ENCODE measurements at regions not wholly inside any gene's neighbourhood (a gene's known extent, or its start where the extent isn't known, plus 50 kb on each side); places are given as distances from the start of the nearest gene placed in this dataset.

DNA sequence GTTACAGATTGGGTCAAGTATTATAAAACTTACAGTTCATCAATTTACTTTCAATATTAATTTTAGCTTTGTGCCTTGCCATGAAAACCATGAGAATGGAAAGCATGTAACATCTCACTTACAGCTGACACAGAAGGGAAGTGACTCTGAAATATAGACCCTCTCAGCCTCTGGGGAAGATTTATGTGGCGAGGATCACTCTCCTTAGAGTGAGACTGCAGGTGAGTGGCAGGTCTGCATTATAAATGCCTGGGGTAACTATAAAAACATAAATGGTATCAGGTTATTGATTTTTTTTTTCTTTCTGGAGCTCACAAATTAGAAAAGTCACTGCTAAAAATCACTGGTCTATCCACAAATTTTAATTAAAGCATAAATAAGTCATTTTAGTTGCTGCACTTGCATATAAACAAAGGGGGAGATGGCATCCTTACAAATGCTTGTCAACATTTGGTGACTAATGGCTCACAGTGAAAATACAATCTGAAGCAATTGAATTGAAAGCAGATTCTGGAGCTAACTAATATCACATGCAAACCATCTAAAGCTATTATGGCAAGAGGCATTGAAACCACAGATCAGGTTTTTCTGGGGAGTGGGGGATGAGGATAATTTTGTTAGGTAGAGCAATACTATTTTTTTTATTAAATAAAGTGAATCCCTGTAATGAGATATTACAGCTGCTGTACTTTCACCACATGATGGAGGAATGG, 200.9 kb downstream of the TM2D1 start:
- DNase-seq (ENCODE audit: low read depth), result no peak

DNA sequence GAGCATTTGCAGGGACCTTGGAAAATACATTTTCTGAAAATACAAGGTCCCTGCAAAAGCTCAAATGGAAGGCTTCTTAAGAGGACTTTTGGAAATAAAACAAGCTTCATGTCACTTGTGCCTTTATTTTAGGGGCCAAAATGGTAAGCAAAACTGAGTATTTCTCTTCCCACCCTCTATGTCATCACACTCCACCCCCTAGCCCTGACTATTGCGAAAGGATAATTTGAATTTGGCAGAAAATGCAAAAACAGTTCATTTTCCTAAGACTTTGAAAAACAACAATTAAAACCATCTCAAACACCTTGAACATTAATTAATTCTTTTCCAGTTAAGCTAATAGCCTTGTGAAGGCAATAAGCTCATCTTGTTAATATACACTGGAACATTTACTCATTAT, 201.7 kb downstream of the TM2D1 start:
- DNase-seq (ENCODE audit: low read depth), result no peak

DNA sequence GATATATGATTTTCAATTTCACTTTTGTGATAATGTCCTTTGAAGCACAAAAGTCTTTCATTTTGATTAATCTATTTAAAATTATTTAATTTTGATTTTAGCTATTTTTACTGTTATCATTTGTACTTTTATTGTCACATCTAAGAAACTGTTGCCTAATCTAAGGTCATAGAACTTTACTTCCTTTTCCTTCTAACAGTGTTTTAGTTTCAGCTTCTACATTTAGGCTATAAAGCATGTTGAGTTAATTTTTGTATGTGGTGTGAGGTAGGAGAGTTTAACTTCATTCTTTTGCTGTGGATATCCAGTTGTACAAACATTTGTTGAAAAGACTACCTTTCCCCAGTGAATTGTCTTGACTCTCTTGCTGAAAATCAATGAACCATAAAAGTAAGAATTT, 204.5 kb downstream of the TM2D1 start:
- DNase-seq (ENCODE audit: low read depth), result no peak

DNA sequence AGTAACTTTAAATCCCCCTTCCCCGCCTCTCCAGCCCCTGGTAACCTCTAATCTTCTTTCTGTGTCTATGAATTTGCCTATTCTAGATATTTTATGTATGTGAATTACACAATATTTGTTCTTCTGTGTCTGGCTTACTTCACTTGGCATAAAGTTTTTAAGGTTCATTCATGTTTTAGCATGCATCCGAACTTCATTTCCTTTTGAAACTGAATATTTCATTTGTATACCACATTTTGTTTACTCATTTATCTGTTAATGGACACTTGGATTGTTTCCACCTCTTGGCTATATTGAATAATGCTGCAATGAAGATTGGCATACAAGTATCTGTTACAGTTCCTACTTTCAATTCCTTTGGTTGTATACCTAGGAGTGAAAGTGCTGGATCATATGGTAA, 205.3 kb downstream of the TM2D1 start:
- no peak for DNase-seq (ENCODE audit: low read depth)

DNA sequence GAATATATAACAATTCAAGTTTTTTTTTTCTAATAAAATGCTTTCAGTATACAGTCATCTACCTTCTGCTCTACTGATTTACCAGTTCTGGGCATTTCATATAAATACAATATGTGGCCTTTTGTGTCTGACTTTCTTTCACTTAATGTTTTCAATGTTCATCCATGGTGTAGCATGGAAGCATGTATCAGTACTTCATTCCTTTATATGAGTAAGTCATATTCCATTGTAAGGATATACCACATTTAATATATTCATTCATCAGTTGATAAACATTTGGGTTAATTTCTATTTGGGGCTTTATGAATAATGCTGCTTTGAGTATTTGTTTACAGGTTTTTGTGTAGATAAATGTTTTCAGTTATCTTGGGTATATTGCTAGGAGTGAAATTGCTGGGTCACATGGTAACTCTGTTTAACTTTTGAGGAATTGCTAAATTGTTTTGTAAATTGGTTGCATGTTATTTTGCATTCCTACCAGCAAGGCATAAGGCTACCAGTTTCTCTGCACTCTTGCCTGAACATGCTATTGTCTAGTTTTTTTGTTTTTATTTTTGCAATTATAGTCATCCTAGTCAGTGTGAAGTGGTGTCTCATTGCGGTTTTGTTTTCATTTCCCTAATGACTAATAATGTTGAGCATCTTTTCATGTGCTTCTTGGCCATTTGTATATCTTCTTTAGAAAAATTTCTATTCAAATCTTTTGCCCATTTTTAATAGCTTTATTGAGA, 206.1 kb downstream of the TM2D1 start:
- DNase-seq (ENCODE audit: low read depth), result no peak

DNA sequence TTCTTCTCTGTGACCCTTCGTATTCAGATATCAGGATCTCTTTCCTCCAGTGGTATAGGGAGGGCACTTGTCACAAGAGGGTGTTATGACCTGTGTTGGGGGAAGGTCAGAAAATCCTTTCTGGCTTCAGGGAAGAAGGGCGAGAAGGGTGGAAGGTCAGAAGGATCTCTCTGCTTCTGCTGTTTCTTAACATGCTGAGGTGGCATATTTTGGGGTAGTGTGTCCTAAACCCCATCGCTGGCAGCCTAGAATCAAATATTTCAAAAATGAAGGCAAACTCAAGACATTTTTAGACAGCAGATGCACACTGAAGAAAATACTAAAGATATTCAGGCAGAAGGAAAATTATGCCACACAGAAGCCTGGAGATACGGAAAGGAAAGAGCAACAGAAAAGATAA, 207.6 kb downstream of the TM2D1 start:
- DNase-seq (ENCODE audit: low read depth), result no peak

DNA sequence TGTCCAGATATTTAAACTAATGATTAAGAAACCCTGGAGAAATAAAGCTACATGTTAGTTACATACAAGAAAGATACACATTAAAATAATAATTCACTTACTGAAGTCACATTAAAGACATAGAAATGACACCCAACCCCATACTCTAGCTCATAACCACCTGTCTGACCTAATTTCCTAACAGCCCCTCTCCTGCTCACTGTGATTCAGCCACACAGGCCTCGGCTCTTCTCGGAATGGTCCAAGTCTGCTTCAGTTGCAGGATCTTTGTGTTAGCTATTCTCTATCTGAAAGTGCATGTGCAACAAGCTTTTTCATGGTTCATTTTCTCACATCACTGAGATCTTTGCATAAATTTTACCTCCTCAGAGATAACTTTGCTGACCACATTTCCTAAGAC, 209.8 kb downstream of the TM2D1 start:
- DNase-seq (ENCODE audit: low read depth), result no peak
